H54 (cell line): ENCODE measurements at regions not wholly inside any gene's neighbourhood (a gene's known extent, or its start where the extent isn't known, plus 50 kb on each side); places are given as distances from the start of the nearest gene placed in this dataset.

Experiments used
- DNase-seq: peaks from one replicate; pipeline ENCODE4 v3.0.0; 2011; ENCODE audit warnings: low spot score, mixed read lengths; ENCODE audit not compliant: insufficient read length
- FAIRE-seq: peaks from 3 replicates; lab custom pipeline; 2011; peaks lifted over from hg19 to GRCh38; lab: Jason Lieb, UNC
- POLR2A ChIP-seq: IDR thresholded peaks from 2 replicates; pipeline ENCODE4 v1.6.1; 2011; ENCODE audit warnings: low read depth, mild to moderate bottlenecking, low read length

GRCh38 chr22:49408102-49408836 lies 419.4 kb downstream of the BRD1 start:
- DNase-seq (no peak), FAIRE-seq (no peak)
- TF ChIP-seq POLR2A = no peak

GRCh38 chr22:49406879-49407587 lies 420.6 kb downstream of the BRD1 start:
- DNase-seq (no peak), FAIRE-seq (no peak)
- TF ChIP-seq POLR2A = no peak

- DNase-seq (no peak), FAIRE-seq (no peak)
- TF ChIP-seq POLR2A = no peak
Measured at GRCh38 chr22:49406047-49406650, 421.5 kb downstream of the BRD1 start.

GRCh38 chr22:49405590-49405989 lies 422.1 kb downstream of the BRD1 start:
- no peak for TF ChIP-seq POLR2A
- FAIRE-seq (no peak), DNase-seq (no peak)

DNA sequence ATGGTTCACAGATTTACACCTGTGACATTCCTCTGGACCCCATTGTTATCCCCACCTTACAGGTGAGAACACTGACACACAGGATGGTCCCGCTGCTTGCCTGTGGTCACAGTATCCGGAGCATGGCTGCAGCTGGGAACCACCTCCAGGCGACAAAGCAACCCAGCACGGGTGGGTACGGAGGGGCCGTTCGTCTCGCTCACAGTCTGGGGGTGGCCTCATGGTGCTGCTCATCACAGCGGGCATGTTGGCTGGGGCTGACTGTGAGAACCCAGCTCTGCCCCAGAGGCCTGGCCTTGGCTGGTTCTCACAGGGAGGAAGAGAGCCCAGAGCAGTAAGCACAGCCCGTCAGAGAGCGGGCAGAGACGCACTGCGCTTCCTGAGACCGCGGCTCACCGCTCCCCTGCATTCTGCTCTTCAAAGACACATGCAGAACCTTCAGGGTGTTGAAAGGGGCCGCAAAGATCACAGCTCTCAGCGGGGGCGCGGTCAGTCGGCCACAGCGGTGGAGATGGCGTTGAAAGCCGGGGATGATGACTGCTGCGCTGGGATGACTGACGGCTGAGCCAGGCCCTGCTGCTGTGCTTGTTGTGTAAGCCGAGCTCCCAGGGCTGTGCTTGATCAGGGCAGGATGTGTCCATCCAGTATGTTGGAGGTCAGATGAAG lies 423.0 kb downstream of the BRD1 start:
- TF ChIP-seq POLR2A = no peak
- no peak for FAIRE-seq
- no peak for DNase-seq

- no peak for DNase-seq
- no peak for TF ChIP-seq POLR2A
- FAIRE-seq = no peak
Measured at GRCh38 chr22:49404020-49404419, 423.7 kb downstream of the BRD1 start.

GRCh38 chr22:49403102-49403501 lies 424.6 kb downstream of the BRD1 start:
- FAIRE-seq (no peak), DNase-seq (no peak)
- no peak for TF ChIP-seq POLR2A

- FAIRE-seq (no peak), DNase-seq (no peak)
- TF ChIP-seq POLR2A = no peak
Measured at GRCh38 chr22:49402169-49402568, 425.5 kb downstream of the BRD1 start.

DNA sequence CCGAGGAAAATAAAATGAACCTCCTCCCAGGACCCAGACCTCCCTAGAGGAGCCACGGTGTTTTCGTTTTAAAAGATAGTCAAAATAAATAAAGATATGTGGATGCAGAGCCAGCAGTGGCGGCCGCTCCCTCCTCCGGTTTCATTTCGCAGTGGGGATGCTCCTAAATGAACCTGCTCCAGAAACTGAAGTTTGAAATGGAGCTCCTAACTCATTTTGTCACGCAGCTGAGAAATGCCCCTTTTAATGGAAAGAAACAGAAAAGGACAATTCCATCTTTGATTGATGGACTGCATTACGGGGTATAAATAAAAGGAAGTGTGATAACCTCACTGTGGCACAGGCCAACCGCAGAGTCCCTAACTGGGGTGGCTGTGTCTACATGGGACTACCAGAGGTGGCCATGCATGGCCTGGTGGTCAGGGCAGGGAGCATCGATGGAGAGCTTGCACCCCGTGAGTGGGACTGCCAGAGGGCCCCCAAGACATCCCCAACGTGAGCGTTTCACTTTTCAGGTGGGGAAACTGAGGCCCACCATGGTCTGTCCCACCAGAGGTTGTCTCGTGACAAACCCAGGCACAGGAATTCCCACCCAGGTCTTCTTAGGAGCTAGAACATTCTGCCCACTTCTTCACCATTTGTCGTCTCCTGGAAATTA lies 426.6 kb downstream of the BRD1 start:
- TF ChIP-seq POLR2A = no peak
- DNase-seq = no peak
- no peak for FAIRE-seq

DNA sequence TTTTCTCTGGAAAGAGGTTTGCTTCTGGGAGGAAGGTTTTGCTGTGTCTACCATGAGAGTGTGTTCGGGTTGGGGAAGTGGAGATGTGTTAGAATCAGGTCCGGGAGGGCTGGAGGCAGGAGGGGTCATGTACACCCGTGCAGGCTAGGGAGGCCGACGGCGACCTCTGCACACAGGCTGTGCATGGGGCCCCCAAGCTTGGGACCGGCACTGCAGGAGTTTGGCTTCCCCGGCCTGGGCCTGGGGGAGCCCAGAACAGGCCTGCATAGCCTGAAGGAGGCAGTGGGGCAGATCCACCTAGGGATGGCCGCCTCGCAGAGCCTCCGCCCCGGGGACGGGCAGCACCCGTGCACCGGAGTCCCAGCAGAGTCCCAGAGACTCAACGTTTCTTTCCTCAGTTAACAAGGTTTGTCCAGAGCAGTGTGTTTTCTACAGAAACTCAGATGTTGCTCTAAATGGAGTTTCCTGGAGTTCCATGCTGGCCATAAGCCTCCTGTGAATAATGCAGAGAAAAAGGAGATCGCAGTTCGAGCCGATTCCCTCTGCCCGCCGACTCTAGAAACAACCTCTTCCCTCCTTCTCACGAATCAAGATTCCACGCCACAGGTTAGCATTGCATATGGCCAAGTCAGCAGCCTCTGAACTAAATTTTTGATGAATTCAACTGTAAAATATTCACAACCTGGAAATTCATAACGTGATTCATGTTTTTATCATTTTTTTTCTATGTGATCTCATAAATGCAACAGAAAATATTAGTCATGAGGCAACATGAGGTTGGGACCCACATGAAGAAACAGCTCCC lies 427.3 kb downstream of the BRD1 start:
- FAIRE-seq (no peak), DNase-seq (no peak)
- TF ChIP-seq POLR2A = no peak

DNA sequence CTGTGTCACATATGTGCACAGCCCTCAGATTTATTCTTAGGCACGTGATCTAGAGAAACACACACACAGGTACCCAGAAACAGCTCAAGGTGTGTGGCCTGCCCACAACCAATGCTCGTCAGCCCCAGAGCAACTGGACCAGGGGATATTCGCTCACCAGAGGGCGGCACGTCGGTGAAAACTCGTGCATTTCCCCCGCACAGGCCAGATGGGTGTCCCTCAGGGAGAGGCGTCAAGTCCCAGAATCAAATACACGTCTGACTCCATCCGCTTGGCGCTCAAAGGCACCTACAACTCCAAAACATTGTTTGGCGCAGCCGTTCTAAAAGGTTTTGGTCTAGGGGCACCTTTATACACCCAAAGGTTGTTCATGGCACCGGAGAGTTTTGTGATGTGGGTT lies 429.0 kb downstream of the BRD1 start:
- no peak for DNase-seq
- no peak for TF ChIP-seq POLR2A
- no peak for FAIRE-seq

DNA sequence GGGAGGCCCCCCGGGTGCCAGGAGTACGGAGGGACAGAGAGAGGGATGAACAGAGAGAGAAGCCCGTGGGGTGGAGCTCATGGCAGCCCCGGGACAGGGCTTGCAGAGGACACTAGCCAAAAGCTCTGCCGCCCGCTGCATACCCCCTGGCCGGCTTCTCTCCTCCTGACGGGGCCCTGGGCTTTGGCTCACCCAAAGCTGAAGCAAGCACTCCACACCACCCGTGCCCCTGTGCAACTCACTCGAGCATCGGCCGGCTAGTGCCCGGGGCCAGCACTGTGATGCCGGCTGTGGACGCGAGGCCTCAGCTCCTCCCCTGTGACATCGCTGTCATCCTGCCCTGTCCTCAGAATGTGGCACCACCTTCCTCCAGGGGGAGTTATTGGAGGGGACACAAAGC lies 429.6 kb downstream of the BRD1 start:
- TF ChIP-seq POLR2A = no peak
- FAIRE-seq (no peak), DNase-seq (no peak)

- no peak for TF ChIP-seq POLR2A
- no peak for FAIRE-seq
- no peak for DNase-seq
Measured at GRCh38 chr22:49396817-49397216, 430.9 kb downstream of the BRD1 start.
